Ishikawa (cell line): ENCODE measurements at regions not wholly inside any gene's neighbourhood (a gene's known extent, or its start where the extent isn't known, plus 50 kb on each side); places are given as distances from the start of the nearest gene placed in this dataset.

ENCODE experiments used
- EP300 ChIP-seq: IDR thresholded peaks from 2 replicates; pipeline ENCODE4 v1.6.1; 2012; ENCODE audit warnings: borderline replicate concordance
- REST ChIP-seq: IDR thresholded peaks from 2 replicates; pipeline ENCODE4 v1.6.1; 2012; ENCODE audit warnings: low read depth, mild to moderate bottlenecking
- TCF12 ChIP-seq: IDR thresholded peaks from 2 replicates; pipeline ENCODE4 v1.6.1; 2012; ENCODE audit warnings: low read depth
- TF ChIP-seq, protein P1 (sequence below): IDR thresholded peaks from 2 replicates; pipeline ENCODE4 v1.6.1; 2012

DNA sequence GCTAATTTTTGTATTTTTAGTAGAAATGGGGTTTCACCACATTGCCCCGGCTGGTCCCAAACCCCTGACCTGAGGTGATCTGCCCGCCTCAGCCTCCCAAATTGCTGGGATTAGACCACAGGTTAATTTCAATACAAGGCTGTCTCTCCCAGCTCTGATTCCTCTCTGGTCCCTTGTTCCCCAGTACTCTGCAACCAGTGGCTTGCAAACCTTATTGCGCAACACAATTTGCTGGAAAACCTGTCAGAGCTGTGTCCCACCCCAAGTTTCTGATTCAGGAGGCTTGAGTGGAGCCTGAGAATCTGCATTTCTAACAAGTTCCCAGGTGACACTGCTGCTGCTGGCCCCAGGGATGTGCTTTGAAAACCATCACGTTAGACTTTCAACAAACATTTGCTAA is 96.2 kb upstream of the SRSF6 start:
- TF ChIP-seq, protein P1, sequence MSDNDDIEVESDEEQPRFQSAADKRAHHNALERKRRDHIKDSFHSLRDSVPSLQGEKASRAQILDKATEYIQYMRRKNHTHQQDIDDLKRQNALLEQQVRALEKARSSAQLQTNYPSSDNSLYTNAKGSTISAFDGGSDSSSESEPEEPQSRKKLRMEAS: no peak
- no peak for TF ChIP-seq REST
- TF ChIP-seq EP300: no peak
- TF ChIP-seq TCF12: no peak
